Activated CD4-positive, alpha-beta T cell treated with anti-CD3 and anti-CD28 coated beads, Interleukin-2, amount 10 ng/mL, durations not matched to agents 7 days and 5 days (primary cell): ENCODE measurements at regions not wholly inside any gene's neighbourhood (a gene's known extent, or its start where the extent isn't known, plus 50 kb on each side); places are given as distances from the start of the nearest gene placed in this dataset.
"Not testable (repeated sequence)": the region's sequence is repeated elsewhere in the genome, so short reads cannot be mapped to it uniquely, and the experiment has no call there.

Experiments
- CTCF ChIA-PET: fragments of 350-600 bp; sonication (Branson Sonifier 250); formaldehyde crosslinking; loops from one replicate; lab custom pipeline; 2021; ENCODE audit warnings: antibody characterized with exemption; lab: Charles Lee
- POLR2A ChIA-PET: fragments of 350-600 bp; sonication (Branson Sonifier 250); formaldehyde crosslinking; loops from one replicate; lab custom pipeline; 2021; ENCODE audit warnings: antibody characterized with exemption; lab: Charles Lee
- DNase-seq: peaks from one replicate; pipeline ENCODE4 v3.0.0-alpha.2; 2020
- H3K27ac Mint-ChIP-seq: one replicate; pipeline ENCODE4 v1.8.0; 2021; ENCODE audit warnings: mild to moderate bottlenecking, moderate library complexity, mixed read lengths
- H3K27me3 Mint-ChIP-seq: one replicate; pipeline ENCODE4 v1.8.0; 2021; ENCODE audit warnings: mixed read lengths
- H3K36me3 Mint-ChIP-seq: one replicate; pipeline ENCODE4 v1.8.0; 2021; ENCODE audit warnings: low read depth, mixed read lengths
- H3K4me1 Mint-ChIP-seq: one replicate; pipeline ENCODE4 v1.8.0; 2021; ENCODE audit warnings: mixed read lengths
- H3K4me3 Mint-ChIP-seq: one replicate; pipeline ENCODE4 v1.8.0; 2021; ENCODE audit warnings: mild to moderate bottlenecking, moderate library complexity, mixed read lengths
- H3K9me3 Mint-ChIP-seq: one replicate; pipeline ENCODE4 v1.8.0; 2021; ENCODE audit warnings: mixed read lengths

DNA sequence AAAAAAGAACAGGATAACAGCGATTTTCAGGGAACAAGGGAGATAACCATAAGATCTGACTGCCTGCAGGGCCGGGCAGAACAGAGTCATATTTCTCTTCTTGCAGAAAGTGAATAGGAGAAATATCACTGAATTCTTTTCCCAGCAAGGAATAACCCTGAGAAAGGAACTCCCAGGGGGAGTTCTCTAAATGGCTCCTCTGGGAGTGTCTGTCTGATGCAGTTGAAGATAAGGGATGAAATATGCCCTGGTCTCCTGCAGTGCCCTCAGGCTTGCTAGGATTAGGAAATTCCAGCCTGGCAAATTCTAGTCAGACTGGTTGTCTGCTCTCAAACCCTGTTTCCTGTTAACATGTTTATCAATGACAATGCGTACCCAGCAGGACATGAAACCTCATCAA lies 830.8 kb upstream of the TMEFF2 start:
- H3K27ac Mint-ChIP-seq, DNase-seq, H3K4me3 Mint-ChIP-seq, H3K27me3 Mint-ChIP-seq, CTCF ChIA-PET, H3K9me3 Mint-ChIP-seq, POLR2A ChIA-PET, H3K4me1 Mint-ChIP-seq, H3K36me3 Mint-ChIP-seq: not testable (repeated sequence)

DNA sequence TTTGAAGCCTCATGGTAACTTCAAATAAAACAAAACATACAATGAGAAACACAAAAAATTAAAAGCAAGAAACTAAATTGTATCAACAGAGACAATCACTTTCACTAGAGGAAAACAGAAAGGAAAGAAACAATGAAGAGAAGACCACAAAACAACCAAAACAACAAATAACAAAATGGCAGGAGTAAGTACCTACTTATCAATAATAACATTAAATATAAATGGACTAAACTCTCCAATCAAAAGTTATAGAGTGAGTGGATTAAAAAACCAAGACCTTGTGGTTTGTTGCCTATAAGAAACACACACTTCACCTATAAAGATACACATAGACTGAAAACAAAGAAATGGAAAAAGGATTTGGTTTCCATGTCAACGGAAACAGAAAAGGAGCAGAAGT lies 830.1 kb upstream of the TMEFF2 start:
- no peak overlapping the region for H3K4me3 Mint-ChIP-seq
- no peak for DNase-seq
- no peak overlapping the region for H3K27ac Mint-ChIP-seq
- POLR2A ChIA-PET: no interaction called here
- no peaks in the 10 kb centered on the region for H3K27me3 Mint-ChIP-seq
- CTCF ChIA-PET: no interaction called here
- no peaks in the 10 kb centered on the region for H3K9me3 Mint-ChIP-seq
- H3K36me3 Mint-ChIP-seq: no peaks in the 10 kb centered on the region
- no peaks in the 10 kb centered on the region for H3K4me1 Mint-ChIP-seq

DNA sequence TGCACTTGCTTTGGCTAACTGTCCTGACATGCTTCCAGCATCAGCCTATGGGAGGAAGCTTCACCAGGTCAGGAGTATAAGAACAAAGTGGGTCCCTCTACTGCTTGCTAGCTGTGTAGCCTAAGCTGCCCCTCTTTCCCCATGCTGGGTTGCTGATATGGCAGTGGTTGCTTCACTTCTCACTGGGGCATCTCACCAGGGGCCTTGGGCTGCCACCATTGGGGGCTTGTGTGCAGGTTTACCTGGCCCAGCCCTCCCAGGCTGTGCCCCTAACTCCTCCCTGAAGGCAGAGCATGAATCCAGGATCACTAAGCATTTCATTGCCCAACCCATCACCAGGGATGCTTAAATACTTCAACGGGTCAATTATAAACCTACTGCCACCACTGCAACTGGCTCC lies 817.1 kb upstream of the TMEFF2 start:
- no peaks in the 10 kb centered on the region for H3K36me3 Mint-ChIP-seq
- H3K4me1 Mint-ChIP-seq: no peaks in the 10 kb centered on the region
- no peak overlapping the region for H3K27ac Mint-ChIP-seq
- no peak overlapping the region for H3K4me3 Mint-ChIP-seq
- CTCF ChIA-PET: no interaction called here
- no peak for DNase-seq
- POLR2A ChIA-PET: no interaction called here
- no peaks in the 10 kb centered on the region for H3K27me3 Mint-ChIP-seq
- no peaks in the 10 kb centered on the region for H3K9me3 Mint-ChIP-seq

DNA sequence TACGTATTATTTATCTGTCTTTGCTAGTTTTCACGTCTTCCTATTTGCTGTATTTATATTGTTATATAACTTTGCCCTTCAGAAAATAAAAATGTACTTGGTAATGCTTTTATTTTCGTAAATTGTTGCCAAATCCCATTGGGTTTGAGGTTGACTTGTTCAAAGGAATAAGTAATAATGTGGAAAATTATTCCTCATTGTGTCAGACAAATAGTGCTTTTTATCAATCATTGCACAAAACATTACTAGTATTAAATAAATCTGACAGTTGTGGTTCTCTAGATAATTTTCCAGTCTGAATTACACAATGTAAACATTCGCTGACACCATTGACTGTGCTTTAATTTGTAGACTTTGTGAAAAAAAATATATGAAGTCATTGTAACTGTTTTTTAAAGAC lies 798.3 kb upstream of the TMEFF2 start:
- Mint-ChIP-seq H3K27me3 (no peaks in the 10 kb centered on the region), H3K4me3 (no peak overlapping the region), H3K27ac (no peak overlapping the region), H3K4me1 (no peaks in the 10 kb centered on the region), H3K36me3 (no peaks in the 10 kb centered on the region), H3K9me3 (no peaks in the 10 kb centered on the region)
- DNase-seq: no peak
- CTCF ChIA-PET: no interaction called here
- POLR2A ChIA-PET: no interaction called here

DNA sequence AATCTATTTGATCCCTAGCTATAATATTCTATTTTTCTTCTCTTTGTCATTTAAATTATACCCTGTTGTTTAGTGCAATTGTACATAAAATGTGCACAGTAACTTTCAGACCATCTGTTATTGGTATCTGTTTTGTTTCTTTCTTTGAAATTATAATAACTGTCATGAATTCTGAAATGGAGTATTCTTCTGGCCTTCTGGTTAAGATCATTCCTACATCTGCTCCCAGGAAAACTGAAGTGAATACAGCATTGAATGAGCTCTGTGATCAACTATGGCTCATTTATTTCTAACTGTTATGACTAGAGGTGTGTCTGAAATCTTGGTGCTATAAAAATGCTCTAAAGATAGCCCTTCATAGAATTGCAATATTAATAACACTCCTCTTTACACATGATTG lies 788.4 kb upstream of the TMEFF2 start:
- no peak overlapping the region for H3K4me3 Mint-ChIP-seq
- no peaks in the 10 kb centered on the region for H3K27me3 Mint-ChIP-seq
- no peaks in the 10 kb centered on the region for H3K36me3 Mint-ChIP-seq
- ChIA-PET POLR2A (no interaction called here), CTCF (no interaction called here)
- DNase-seq: no peak
- H3K9me3 Mint-ChIP-seq: no peaks in the 10 kb centered on the region
- H3K27ac Mint-ChIP-seq: no peak overlapping the region
- H3K4me1 Mint-ChIP-seq: no peaks in the 10 kb centered on the region

DNA sequence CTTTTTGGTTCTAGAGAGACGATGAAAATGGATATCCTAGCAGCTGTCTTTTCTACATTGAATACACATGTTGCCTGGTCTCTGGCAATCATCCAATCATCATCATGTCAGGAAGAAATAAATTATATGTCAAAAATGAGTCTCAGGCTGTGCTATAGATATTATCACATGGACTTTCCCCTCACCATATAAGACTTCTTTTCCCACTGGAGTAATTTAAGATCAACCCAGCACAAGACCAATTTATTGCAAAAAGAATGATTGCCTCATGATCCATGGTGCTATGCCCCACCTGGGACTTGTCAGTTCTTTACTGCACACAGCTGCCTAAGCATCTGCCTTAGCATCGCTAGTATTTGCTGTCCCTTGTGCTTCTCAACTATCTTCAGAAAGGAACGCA lies 783.7 kb upstream of the TMEFF2 start:
- no peak for DNase-seq
- no peak overlapping the region for H3K4me3 Mint-ChIP-seq
- H3K27ac Mint-ChIP-seq: no peak overlapping the region
- no peaks in the 10 kb centered on the region for H3K36me3 Mint-ChIP-seq
- no peaks in the 10 kb centered on the region for H3K9me3 Mint-ChIP-seq
- POLR2A ChIA-PET: no interaction called here
- H3K4me1 Mint-ChIP-seq: no peaks in the 10 kb centered on the region
- CTCF ChIA-PET: no interaction called here
- H3K27me3 Mint-ChIP-seq: no peaks in the 10 kb centered on the region

DNA sequence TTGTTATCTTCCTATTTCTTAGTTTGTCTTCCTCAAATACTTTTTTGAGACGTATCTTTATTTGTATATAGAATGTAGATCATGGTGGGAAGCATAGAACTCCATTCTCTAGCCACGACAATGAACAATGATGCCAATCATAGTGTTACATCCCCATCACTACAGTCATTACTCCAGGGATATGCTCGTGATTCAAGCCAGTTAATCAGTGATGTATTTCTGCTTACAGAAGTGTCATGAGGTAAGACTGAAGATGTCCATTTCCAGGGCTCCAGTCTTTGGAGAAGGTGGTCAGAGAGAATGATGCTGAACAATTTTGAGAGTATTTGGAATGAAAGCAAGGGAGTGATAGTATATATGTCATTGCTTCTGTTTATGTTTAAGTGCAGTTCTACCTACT lies 777.2 kb upstream of the TMEFF2 start:
- DNase-seq: no peak
- CTCF ChIA-PET: no interaction called here
- POLR2A ChIA-PET: no interaction called here
- no peaks in the 10 kb centered on the region for H3K36me3 Mint-ChIP-seq
- no peaks in the 10 kb centered on the region for H3K27me3 Mint-ChIP-seq
- no peak overlapping the region for H3K4me3 Mint-ChIP-seq
- H3K4me1 Mint-ChIP-seq: no peaks in the 10 kb centered on the region
- H3K9me3 Mint-ChIP-seq: no peaks in the 10 kb centered on the region
- no peak overlapping the region for H3K27ac Mint-ChIP-seq

DNA sequence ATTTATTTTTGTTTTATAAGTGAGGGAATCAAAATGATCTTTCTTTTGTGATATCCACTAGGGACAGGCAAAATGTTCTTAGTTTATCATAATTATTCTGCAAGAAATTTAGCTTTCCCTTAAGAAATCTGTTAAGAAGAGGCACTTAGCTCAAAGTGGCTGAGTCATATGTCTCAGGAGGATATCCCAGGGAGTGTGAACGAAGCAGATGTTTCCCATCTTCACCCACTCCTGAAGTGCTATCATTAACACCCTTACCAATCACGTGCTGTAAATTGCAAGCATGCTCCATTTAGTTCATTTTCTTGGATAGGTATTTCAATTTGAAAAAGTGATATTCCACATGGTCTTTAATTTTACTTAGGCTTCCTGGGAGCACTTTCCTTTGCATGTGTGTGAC lies 774.3 kb upstream of the TMEFF2 start:
- no peak overlapping the region for H3K4me3 Mint-ChIP-seq
- H3K36me3 Mint-ChIP-seq: no peaks in the 10 kb centered on the region
- ChIA-PET CTCF (no interaction called here), POLR2A (no interaction called here)
- DNase-seq: no peak
- H3K4me1 Mint-ChIP-seq: no peaks in the 10 kb centered on the region
- no peaks in the 10 kb centered on the region for H3K9me3 Mint-ChIP-seq
- no peaks in the 10 kb centered on the region for H3K27me3 Mint-ChIP-seq
- H3K27ac Mint-ChIP-seq: no peak overlapping the region

DNA sequence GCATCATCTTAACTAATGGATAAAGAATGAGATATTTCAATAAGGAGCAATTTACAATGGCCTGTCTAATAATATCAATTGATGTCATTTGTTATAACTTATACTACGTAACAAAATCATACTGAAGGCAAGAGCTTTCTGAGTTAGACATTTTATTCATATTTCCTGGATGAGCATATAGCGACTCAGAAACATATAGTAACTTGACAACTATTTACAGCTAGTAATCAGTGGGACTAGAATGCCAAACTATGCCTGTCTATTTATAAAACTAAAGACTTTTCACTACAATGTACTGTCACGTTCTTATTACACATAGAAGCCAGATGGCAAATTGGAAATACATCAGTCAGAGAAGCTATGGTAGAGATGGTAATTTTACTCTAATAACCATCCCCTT lies 766.2 kb upstream of the TMEFF2 start:
- H3K4me1 Mint-ChIP-seq: no peaks in the 10 kb centered on the region
- no peak overlapping the region for H3K4me3 Mint-ChIP-seq
- no peaks in the 10 kb centered on the region for H3K36me3 Mint-ChIP-seq
- H3K9me3 Mint-ChIP-seq: no peaks in the 10 kb centered on the region
- no peaks in the 10 kb centered on the region for H3K27me3 Mint-ChIP-seq
- CTCF ChIA-PET: no interaction called here
- H3K27ac Mint-ChIP-seq: no peak overlapping the region
- no peak for DNase-seq
- POLR2A ChIA-PET: no interaction called here

DNA sequence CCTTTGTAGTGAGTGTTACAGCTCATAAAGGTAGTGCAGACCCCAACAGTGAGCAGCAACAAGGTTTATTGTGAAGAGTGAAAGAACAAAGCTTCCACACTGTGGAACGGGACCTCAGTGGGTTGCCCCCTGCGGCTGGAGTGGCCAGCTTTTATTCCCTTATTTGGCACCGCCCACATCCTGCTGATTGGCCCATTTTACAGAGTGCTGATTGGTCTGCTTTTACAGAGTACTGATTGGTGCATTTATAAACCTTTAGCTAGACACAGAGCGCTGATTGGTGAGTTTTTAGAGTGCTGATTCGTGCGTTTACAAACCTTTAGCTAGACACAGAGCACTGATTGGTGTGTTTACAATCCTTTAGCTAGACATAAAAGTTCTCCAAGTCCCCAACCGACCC lies 763.9 kb upstream of the TMEFF2 start:
- H3K4me1 Mint-ChIP-seq, H3K4me3 Mint-ChIP-seq, POLR2A ChIA-PET, H3K27ac Mint-ChIP-seq, DNase-seq, H3K9me3 Mint-ChIP-seq, H3K27me3 Mint-ChIP-seq, CTCF ChIA-PET, H3K36me3 Mint-ChIP-seq: not testable (repeated sequence)

DNA sequence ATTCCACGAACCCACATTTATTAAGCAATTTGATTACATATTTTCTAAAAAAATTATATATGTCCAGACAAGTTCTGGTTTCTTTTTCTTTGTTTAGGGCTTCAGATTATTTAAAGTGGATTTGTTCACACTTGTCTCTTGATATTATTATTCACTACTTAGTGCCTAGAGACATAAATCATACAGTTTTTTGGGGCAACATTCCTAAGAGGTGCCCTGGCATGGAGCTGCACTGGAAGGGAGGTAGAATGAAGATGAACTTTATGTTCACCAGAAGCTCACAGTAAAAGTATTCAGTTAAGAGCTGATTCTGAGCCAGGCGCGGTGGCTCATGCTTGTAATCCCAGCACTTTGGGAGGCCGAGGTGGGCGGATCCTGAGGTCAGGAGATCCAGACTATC lies 762.7 kb upstream of the TMEFF2 start:
- CTCF ChIA-PET: no interaction called here
- Mint-ChIP-seq H3K36me3 (no peaks in the 10 kb centered on the region), H3K27me3 (no peaks in the 10 kb centered on the region)

DNA sequence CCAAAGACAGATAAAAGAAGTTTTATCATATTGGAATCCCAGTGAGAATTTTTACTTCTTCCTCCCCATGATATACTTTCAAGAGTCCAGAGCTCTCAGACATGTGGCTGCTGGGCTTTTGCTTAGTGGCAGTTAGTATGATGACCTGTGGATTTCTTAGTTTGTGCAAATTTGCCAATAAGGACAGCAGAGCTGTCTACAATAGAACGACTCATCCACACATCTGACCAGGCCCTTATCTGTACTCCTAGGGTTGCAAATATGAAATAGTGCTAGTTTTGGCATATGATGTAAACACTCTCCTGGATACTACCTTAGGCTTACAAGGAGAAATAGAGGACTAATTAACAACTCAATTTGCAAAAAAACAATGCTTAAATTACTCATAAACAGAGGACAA lies 758.4 kb upstream of the TMEFF2 start:
- ChIA-PET CTCF (no interaction called here), POLR2A (no interaction called here)
- H3K4me3 Mint-ChIP-seq: no peak overlapping the region
- no peak for DNase-seq
- H3K27me3 Mint-ChIP-seq: no peaks in the 10 kb centered on the region
- no peaks in the 10 kb centered on the region for H3K4me1 Mint-ChIP-seq
- no peaks in the 10 kb centered on the region for H3K36me3 Mint-ChIP-seq
- H3K9me3 Mint-ChIP-seq: no peaks in the 10 kb centered on the region
- no peak overlapping the region for H3K27ac Mint-ChIP-seq

More for the DNA sequence above, 762.7 kb upstream of the TMEFF2 start:
- DNase-seq: no peak
- Mint-ChIP-seq H3K4me3 (no peak overlapping the region), H3K4me1 (no peaks in the 10 kb centered on the region), H3K9me3 (no peaks in the 10 kb centered on the region), H3K27ac (no peak overlapping the region)
- POLR2A ChIA-PET: no interaction called here

DNA sequence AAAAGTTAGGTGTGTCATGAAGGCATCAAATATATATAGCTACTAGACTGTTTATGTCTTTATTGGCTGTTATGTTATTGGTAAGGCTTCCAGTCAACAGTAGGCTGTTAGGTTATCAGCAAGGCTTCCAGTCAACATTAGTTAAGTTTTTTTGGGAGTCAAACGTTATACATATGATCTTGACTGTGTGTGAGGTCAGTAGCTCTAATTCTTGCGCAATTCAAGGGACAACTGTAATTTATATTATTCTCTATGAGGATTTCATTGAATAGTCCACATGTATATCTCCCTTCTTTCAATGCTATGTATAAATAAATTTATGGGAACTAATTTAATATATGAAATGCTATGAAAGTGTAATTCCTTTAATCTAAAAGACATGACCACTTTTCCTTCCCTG lies 757.5 kb upstream of the TMEFF2 start:
- H3K36me3 Mint-ChIP-seq: no peaks in the 10 kb centered on the region
- no peak overlapping the region for H3K4me3 Mint-ChIP-seq
- ChIA-PET POLR2A (no interaction called here), CTCF (no interaction called here)
- no peak overlapping the region for H3K27ac Mint-ChIP-seq
- H3K9me3 Mint-ChIP-seq: no peaks in the 10 kb centered on the region
- H3K27me3 Mint-ChIP-seq: no peaks in the 10 kb centered on the region
- DNase-seq: no peak
- H3K4me1 Mint-ChIP-seq: no peaks in the 10 kb centered on the region

DNA sequence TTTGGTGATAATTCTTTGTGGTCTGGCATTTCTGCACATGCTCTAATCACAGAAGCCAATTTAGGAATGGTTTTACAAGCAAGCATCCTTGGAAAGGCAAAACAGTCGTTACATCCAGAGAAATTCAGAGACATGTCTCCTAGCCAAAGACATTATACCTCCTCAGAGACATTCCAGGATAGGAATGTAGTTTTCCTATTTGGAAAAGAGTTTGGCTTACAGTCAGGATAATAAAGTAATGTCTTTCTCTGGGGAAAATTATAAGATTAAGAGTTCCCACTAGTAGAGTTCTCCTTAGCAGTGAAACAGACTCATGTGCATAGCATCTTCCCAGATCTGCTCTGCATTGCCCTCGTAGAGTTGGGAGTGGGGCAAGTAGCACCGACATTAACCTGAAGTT lies 753.6 kb upstream of the TMEFF2 start:
- Mint-ChIP-seq H3K4me3 (no peak overlapping the region), H3K4me1 (no peaks in the 10 kb centered on the region), H3K36me3 (no peaks in the 10 kb centered on the region), H3K9me3 (no peaks in the 10 kb centered on the region), H3K27ac (no peak overlapping the region), H3K27me3 (no peaks in the 10 kb centered on the region)
- ChIA-PET CTCF (no interaction called here), POLR2A (no interaction called here)
- no peak for DNase-seq

DNA sequence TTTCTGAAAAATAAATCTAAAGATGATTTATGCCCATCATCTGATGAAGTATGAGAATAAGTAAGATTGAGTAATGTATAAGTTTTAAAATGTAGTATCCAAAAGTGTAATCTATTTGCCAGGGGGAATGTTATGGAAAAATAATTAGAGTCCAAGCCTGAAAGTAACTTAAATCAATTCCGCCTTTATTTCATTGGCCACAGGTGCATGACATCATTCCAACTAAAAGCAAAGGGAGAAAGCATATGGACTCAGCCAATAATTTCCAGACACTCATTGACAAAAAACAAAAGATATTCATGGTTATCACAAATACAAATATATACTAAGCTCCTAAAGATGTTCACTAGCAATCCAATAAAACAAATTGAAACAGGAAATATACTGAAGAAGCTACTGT lies 752.6 kb upstream of the TMEFF2 start:
- CTCF ChIA-PET: no interaction called here
- Mint-ChIP-seq H3K4me1 (no peaks in the 10 kb centered on the region), H3K27me3 (no peaks in the 10 kb centered on the region), H3K36me3 (no peaks in the 10 kb centered on the region), H3K27ac (no peak overlapping the region), H3K4me3 (no peak overlapping the region), H3K9me3 (no peaks in the 10 kb centered on the region)
- DNase-seq: no peak
- POLR2A ChIA-PET: no interaction called here
